Cardiac fibroblast (primary cell): ENCODE measurements at regions not wholly inside any gene's neighbourhood (a gene's known extent, or its start where the extent isn't known, plus 50 kb on each side); places are given as distances from the start of the nearest gene placed in this dataset.

Source experiments
- DNase-seq, 2 donors: peaks; one replicate each; pipeline versions ENCODE4 v3.0.0 to v3.0.0-alpha.2; 2010; ENCODE audit warnings: low read depth in 2 of 2
- H3K4me3 ChIP-seq, 2 donors: replicated peaks in 1 of 2; 1 replicate in 1 of 2; 2 replicates in 1 of 2; pipeline ENCODE4 v1.5.1; 2011; ENCODE audit warnings: low read depth in 2 of 2, low read length in 2 of 2, mild to moderate bottlenecking in 2 of 2, moderate library complexity in 1 of 2
- TF ChIP-seq, protein P1 (sequence below): IDR thresholded peaks from one replicate; pipeline ENCODE4 v1.5.1; 2011; ENCODE audit warnings: low read depth, mild to moderate bottlenecking, low read length, inconsistent platforms

DNA sequence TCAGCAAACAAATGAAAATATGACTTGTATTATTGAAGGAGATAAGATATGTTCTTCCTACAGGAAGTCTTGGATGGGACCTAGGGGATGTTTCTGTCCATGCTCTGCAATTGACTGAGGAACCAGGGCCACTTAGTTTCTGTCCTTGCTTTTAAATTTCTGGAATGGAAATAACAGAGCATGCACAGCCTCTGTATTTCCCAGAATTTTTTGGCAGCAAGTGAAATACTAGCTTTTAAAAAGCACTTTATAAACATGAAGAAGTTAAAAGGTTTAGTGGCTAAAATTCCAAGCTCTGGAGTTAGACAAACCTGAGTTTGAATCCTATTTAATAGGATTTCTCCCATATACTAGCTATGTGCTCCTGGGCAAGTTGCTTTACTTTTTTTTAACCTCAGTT lies 127.7 kb upstream of the FZD8 start:
- no peak for DNase-seq
- TF ChIP-seq, protein P1, sequence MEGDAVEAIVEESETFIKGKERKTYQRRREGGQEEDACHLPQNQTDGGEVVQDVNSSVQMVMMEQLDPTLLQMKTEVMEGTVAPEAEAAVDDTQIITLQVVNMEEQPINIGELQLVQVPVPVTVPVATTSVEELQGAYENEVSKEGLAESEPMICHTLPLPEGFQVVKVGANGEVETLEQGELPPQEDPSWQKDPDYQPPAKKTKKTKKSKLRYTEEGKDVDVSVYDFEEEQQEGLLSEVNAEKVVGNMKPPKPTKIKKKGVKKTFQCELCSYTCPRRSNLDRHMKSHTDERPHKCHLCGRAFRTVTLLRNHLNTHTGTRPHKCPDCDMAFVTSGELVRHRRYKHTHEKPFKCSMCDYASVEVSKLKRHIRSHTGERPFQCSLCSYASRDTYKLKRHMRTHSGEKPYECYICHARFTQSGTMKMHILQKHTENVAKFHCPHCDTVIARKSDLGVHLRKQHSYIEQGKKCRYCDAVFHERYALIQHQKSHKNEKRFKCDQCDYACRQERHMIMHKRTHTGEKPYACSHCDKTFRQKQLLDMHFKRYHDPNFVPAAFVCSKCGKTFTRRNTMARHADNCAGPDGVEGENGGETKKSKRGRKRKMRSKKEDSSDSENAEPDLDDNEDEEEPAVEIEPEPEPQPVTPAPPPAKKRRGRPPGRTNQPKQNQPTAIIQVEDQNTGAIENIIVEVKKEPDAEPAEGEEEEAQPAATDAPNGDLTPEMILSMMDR: no peak
- no peak overlapping the region for H3K4me3 ChIP-seq

DNA sequence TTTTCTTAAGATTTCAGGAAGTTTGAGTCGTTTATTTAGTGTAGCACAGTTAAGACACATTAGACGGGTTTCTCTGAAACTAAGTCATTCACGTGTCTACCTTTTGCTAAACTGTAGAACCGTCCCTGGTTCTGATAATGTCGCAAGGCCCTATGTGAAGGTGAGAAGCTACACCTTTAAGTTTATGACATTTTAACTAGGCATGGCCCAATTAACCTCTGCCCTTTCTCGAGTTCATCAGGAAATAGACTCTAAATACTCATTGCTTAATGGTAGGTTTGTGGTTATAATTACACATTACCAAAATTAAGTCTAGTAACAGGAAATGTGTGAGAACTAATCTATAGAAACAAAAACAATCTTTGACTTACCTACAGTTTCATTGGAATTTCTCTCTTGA lies 126.6 kb upstream of the FZD8 start:
- no peak for DNase-seq
- no peak overlapping the region for H3K4me3 ChIP-seq
- TF ChIP-seq, protein P1: no peak

DNA sequence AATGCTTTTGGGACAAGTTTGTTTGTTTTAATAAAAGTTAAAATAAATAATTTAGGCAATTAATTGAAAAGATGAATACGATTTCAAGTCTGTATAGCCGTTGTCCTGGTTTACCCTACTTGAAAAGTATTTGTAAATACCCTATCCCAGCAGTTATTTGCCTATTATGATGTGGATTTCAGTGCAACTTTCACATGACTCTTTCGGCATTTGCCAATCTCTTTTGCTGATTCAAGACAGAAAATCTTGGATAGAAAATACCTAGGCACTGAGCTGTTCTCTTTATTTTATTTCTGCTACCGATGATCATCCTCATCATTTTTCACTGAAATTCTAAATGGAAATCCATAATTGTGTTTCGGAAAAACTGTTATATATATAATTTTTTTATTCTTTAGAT lies 125.9 kb upstream of the FZD8 start:
- TF ChIP-seq, protein P1: no peak
- DNase-seq: peak in 1 of 2 donors; percentile 19

DNA sequence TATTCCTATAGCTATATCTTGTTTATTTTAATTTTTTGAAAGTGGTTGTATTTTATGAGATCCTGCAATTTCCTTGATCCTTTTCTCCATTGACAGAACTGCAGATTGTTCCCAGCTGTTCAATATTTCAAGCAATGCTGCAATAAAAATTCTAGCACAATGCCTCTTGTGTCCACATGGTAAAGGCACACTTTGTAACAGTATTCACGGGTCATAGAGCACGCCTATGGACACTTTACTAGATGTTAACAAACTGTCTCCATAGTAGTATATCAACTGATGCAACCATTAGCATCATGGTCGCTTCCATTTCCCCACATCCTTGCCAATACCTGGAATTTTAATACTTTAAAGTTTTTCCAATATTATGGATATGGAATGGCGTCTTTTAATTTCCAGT lies 123.9 kb upstream of the FZD8 start:
- TF ChIP-seq, protein P1: no peak
- no peak overlapping the region for H3K4me3 ChIP-seq
- no peak for DNase-seq

More for the DNA sequence above, 125.9 kb upstream of the FZD8 start:
- H3K4me3 ChIP-seq: no peak overlapping the region

DNA sequence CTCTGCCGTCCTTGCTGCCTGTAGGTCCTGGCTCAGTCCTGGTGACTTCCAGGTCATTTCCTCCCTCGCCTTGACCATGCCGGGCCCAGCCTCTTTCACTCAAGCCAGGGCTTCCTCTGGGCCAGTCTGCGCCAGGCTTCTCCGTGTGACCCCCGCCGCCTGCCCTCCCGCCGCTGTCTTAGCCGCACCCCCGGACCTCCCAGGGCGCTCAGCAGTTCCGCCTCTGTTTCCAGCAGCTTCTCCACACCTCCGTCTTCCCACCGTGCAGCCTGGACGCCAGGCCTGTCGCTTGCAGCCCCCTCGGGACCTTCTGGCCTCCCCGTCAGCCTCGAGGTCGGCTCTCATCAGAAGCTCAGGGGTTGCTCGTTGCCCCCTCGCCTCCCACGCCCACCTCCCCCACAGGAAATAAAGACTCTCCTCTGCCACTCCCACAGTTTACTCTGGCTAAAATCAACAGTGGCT lies 123.0 kb upstream of the FZD8 start:
- H3K4me3 ChIP-seq: no peak overlapping the region
- TF ChIP-seq, protein P1: no peak

DNA sequence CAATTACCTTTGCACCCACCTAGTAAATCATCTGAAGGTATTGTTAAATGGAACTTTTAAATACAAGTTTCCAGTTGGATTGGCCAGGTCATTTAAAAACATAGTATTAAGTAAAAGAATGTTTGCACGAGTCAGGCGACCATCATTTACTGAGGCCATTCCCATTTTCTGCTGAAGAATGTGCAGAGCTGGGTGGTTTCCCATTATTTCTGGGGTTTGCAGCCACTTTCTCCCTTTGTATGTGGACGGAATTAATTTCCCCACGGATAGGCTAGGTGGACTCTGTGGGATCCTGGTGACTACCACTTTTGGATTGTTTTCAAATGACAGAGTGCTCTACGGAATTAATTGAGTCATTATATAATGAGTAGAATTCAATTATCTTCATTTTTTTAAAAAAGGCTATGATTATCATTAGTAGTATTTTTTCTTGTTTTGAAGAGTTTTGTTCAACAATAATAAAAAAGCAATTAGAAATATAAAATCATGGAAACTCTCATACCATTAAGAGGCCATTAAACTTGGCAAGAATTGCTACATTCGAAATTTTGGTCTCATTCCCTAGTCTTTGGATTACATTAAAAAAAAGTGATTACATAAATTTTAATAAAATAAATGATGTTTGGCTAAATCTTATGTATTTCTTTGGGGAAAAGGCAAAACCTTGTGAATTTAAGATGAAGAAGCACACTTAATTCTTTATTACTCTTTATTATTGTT lies 120.4 kb upstream of the FZD8 start:
- DNase-seq: no peak
- no peak overlapping the region for H3K4me3 ChIP-seq
- TF ChIP-seq, protein P1: no peak

More for the DNA sequence above, 123.0 kb upstream of the FZD8 start:
- no peak for DNase-seq
